Activated CD4-positive, alpha-beta T cell treated with anti-CD3 and anti-CD28 coated beads, Interleukin-2, amount 50 U/mL, for 24 hours (primary cell): ENCODE measurements at regions not wholly inside any gene's neighbourhood (a gene's known extent, or its start where the extent isn't known, plus 50 kb on each side); places are given as distances from the start of the nearest gene placed in this dataset.

Experiments used
- DNase-seq, 2 donors: peaks; one replicate each; pipeline ENCODE4 v3.0.0-alpha.2; 2020; ENCODE audit warnings: low read depth in 1 of 2, low spot score in 1 of 2

DNA sequence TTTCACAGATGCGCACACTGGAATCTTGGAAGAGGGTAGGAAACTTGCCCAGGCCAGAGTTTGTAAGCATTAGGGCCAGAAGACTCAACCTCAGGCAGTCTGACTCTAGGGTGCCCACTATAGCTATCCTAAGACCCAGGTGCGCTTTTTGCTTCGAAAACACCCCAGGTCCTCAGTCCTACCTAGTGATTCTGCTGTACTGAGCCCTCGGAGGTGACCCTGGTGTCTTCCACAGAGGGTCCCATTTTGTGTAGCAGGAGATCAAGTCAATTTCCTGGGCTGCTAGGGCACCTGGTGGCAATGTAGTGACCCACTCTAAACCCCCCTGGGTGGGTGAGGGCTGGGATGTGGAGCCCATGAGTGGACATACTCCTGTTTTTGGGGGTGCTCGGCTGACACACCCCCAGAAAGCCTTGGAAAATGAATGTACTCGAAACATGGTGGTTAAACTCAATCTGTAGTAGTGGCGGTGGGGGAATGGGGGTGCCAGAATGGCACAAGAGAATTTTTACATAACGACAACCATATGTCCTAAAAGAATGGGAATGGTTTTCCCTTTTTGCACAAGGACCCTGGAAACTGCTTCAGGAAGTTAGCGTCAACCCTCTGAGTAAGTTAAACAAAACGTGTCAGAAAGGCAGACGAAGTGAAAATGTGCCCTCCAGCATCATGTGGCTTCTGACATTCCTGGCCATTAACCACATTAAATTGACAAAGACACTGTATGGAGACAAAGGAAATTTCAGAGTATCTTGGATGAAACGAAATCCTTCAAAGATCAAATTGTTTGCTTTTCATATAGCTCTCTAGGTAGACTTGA, 218.0 kb upstream of the COPS8 start:
- DNase-seq, result no peak

DNA sequence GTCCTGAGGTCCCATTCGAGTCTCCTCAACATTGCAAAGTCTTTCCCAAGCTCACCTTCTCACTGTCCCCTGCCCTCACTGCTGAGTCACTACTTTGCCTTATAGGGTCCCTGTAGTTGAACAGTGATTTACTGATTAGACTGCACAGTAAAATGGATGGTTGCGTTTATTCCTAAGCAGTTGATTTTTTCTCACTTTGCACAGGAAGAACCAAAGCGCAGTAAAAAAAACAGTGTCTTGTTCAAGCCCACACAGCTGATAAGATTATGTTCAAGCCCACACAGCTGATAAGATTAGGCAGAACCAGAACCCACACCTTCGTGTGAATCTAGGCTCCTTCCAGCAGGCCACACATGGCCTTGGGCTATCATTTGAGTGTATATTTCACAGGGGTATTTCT, 215.3 kb upstream of the COPS8 start:
- DNase-seq, result no peak

DNA sequence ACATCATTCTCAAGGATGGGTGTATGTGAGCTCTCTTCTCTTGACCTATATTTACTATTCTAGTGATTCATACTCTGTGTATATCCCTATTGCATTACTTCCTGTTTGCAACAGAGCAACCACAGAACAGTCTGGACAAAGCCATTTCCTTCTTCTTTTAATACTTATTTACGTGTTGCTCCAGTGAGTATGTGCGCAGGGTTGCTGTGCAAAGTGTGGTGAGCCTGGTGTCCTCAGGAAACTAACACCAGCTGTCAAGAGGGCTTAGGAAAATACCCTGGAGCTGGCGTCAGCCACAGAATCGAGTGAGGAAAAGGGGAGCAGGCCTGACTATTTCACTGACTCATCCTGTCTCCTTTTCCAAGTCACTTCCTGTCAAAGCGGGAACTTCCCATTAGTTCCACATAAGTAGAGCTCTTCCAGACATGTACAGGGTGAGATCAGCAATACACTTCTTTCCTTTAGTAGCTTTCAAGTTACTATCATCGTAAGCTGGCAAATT, 214.1 kb upstream of the COPS8 start:
- DNase-seq, result no peak

DNA sequence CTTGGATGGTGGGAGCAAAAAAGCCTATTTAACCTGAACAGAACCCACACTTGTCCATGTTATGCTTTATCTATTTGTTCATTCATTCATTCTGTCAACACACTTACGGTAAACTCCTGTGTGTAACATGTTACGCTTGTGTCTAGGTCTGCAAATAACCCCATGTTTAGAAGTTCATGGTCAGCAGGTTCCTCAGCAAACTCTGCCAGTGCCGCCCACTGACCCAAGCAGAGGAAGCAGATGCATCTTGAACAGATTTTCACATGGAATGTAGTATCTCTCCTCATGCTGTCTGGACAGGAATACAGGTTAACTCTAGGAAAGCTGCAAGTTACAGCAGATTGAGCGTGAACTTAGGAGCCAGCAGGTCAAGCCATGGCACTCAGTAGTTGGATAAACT, 213.7 kb upstream of the COPS8 start:
- DNase-seq, result no peak

DNA sequence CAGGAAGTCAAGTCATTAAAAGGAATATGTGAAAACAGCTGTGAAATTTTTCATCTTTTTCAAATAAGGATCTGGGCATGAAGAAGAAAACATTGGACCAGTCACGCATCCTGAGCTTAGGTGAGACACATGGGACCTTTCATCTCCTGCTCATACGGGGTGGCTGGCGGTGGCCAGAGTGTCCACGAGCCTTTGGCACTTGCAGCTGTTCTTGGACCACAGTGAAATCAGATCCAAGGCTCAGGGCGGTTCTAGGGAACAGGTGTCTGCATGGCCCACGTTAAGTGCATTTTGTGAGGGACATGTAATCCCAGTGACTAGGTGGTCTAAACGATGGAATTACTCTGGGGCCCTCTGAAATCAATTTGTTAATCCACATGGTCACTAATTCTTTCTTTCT, 212.7 kb upstream of the COPS8 start:
- DNase-seq, result no peak

DNA sequence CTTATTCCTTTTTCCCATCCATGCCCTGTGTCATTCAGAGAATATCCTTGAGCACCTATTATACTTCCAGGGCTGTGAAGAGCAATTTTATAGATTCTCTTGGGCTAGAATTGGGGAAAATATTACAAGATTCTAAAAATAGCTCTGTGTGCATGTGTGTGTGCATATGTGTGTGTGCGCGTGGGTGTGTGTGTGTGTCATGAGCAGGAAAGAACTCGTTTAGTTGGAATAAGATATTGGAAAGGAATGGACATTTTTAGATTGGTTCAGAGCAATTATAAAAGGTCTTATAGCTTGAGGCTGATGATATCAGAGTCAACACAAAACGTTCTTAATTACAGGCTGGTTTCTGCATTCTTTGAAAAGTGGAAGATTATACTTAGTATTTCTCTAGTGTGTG, 212.1 kb upstream of the COPS8 start:
- DNase-seq, result no peak

DNA sequence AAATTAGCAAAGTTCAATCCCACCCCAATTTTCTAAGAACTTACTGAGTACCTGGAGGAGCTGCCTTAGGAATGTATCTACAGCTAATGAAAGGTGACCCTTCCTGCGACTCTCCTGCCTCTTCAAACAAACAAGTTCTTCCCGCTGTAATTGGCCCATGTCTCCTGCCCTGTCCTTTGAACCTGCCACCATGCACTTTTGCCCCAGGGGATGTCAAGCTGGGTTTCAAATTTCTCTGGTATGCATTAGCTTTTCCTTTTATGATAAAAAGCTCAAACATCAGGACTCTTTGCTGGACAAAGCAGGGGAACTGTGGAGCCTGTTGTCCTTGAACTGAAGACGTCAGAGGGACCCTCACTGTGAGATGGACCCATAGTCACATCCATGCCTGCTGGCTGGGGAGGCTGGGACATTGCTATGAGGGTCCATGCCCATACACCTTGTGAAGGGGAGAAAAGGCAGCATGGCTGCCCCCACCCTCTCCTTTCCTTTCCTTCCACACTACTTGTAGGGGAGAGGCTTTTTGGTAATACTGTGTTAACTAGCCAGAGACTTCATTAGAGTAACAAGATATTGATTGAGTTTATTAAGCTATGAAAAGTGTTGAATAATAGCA, 210.7 kb upstream of the COPS8 start:
- no peak for DNase-seq

DNA sequence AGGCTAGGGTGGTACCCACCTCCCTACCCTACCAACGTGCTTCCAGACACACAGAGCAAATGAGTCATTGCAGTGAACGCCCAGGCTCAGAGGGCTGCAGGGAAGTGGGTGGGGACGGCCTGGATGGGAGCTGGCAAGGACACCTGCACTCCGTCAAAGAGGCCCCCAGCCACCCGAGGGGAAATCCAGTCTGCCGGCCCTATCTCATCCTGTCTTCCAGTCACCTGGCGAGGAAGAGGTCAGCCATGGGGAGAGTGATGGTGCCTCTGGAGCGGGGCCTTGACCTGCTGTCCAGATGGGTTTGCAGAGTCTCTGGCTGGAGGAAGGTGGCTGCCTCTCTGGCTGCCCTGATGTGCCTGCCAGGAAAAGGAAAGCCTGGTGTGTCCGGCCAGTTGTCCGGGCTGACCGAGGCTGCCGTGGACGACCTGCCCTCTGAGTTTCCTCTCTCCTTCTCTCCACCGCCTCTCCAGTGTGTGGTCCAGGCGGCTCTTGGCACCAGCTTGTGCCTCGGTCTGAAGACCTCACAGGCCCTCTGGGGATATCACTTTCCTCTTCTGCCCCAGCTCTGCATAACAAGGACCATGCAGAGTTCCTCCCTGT, 209.7 kb upstream of the COPS8 start:
- no peak for DNase-seq

DNA sequence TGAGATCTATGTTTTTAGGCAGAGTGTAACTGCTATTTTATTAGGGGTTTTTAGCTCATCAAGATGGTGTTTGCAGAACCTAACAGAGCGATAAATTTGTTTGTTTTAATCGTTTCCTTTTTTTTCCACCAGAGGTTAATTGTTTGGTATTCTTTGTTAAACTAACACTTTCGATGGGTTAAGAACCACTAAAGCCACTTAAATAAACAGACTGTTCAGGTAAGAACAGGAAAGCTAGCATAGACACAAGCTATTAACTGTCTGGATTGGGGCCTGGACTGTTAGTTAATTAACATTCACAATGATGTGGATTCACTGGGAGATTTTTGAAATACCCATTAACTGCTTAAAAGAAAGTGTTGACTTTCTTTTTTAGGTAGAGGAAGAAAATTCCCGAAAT, 209.0 kb upstream of the COPS8 start:
- no peak for DNase-seq

DNA sequence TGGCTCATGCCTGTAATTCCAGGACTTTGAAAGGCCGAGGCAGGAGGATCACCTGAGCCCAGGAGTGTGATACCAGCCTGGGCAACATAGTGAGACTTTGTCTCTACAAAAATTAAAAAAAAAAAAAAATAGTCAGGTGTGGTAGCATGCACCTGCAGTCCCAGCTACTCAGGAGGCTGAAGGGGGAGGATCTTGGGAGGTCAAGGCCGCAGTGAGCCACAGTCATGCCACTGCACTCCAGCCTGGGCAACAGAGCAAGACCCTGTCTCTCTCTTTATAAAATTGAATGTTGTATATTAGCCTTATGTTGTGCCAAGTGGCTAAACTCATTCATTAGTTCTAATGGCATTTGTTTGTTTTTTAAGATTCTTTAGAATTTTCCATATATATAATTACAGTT, 207.7 kb upstream of the COPS8 start:
- no peak for DNase-seq

DNA sequence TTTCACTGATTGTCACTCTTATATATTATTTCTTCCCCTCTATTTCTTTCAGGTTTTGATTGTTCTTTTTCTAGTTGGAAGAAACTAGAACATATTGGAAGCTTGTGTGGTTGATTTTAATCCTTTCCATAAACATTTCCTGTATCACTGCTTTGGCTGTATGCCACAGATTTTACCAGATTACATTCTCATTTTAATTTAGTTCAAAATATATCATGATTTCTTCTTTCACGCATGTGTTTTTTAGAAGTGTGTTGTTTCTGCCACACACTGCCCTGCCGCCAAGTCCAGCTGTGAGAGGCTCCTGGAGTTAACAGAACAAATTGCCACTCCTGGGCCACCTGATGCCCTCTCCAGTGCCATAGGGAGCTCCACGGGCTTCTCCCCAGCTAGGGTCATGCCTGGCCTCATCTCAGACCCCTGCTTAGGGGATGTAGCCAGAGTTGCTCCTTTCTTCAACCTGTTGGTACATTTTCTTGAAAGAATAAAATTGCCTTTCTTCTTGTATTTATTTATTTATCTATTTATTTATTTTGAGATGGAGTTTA, 206.2 kb upstream of the COPS8 start:
- DNase-seq, result no peak

DNA sequence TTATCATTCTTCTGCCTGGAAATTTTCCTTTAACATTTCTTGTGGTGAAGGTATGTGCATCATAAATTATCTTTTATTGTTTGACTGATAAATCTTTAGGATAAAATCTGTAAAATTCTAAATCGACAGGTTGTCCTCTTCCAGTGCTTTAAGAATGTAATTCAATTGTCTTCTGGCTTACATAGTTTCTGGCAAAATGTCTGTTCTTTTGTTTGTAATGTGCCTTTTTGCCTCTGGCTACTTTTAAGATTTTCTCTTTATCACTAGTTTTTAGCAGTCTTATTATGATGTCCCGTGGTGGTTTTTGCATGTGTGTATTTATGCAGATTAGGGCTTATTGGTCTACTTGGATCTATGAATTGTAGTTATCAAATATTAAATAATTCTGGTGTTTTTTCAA, 203.6 kb upstream of the COPS8 start:
- DNase-seq, result no peak

DNA sequence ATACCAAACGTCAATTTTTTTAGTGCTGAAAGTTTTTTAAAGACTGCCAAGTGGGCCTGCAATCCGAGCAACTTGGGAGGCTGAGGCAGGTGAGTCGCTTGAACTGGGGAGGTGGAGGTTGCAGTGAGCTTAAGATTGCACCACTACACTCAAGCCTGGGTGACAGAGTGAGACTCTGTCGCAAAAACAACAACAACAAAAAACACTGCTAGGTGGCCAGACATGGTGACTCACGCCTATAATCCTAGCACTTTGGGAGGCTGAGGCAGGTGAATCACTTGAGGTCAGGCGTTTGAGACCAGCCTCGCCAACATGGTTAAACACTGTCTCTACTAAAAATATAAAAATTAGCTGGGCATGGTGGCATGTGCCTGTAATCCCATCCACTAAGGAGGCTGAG, 202.8 kb upstream of the COPS8 start:
- no peak for DNase-seq

DNA sequence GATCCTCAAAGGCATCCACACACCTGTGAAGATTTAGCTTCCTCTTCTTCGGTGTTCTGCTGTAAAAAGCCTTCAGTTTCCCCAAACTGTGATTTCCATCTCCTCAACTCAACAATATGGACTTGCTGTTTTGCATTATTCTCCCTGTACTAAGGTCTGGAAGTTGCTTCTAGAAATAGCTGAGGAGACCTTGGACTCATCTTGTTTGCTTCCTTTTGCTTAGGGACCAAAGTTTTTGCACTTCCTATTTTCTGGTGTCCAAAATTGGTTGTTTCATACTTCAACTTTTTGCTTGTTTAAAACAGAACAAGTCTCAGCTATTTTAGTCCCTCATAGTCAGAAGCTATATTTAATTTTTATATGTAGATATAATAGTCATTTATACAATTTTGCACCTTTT, 201.9 kb upstream of the COPS8 start:
- no peak for DNase-seq

DNA sequence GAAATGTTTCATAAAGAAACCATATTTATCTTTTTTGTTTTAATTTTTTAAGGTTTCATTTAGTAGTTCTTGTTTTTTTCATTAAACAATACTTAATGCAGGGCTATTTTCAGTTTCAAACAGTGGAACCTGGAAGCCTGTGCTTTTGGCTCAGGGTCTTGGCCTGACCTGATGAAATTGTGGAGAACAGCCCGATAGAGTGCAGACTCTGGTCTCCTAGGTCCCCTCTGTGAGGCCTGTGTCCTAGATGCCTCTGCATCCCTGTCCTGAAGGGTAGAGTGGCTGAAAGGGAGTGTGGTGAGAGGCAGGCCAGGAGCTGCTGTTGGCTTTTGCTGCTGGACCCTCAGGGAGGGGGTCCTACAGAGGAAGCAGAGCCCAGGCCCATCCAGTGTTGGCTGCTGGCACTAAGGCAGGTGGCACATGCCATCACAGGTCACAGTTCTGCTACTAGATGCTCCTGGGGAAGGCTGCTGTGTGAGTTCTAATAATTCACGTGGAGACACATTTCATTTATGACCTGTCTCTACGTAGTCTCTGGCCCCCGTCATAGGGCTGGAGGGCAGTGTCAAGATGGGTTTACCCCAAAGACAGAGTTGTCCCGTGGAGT, 201.0 kb upstream of the COPS8 start:
- DNase-seq, result no peak

DNA sequence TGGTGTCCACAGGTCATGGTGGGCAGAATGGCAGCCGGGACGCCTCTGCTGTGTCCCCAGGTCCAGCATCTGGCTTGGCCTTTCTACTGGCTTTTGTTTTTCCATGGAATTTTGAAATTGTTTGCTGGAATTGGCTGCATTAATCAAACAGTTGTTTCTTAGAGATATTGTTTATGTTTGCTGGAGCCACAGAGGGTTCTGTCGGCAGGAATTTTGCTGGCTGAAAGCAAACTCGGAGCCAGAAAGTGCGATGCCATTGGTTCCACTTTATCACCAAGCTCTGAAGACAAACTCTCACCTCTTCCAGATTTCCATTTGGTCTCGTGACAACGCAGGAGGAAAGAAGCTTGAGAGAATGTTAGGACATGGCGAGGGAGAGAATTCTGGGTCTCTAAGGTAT, 199.2 kb upstream of the COPS8 start:
- no peak for DNase-seq

DNA sequence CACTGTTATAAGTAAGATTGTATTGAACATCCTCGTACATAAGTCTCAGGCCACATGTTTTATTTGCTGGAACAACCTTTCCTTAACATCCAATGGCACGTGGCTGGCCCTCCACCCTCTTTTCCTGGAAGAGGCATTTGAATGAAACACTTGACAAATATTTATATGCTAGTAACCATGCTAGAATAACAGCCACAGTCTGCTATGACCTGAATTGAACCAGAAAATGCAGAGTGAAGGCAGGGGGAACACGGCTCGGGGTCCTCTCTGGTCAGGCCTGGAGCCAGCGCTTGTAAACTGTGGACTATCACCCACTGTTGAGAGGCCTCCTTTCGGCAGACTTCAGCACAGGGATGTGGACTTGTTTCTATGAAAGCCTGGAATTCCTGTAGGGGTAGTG, 198.2 kb upstream of the COPS8 start:
- DNase-seq, result no peak

DNA sequence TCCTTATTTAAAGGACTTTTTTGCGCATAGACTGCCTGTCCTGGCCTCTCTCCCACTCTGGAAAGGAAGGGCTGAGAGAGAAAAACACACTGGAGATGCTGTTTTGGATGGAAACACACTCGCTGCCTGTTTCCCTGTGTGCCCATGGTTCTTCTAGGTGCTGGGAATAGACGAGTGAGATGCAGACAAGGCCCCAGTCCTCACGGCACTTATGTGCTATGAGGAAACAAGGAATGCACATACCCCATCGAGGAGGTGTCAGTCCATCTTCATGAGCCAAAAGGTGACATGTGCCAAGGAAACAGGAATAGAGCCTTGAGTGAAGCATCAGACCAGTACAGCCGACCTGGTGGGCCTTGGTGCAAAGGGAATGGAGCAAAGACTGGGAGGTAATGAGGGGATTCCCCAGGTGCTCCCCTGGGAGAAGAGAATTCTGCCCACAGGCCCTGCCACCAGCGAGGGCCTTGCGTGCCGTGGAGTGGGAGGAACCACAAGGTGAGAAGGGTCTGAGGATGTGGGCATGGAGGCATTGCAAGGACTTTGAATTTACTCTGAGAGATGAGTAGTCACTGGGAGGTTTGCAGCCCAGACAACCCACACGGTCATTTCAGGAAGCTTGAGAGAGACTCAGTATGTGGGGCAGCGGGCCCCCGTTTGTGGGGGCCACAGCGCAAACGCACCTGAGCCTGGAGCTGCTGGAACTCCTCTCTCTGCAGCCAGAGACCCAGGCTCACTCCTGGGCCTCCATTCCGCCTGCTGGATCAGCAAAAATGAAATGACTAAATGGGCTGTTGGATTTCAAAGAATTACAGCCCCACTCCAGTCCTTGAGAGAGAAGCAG, 197.5 kb upstream of the COPS8 start:
- DNase-seq, result no peak

DNA sequence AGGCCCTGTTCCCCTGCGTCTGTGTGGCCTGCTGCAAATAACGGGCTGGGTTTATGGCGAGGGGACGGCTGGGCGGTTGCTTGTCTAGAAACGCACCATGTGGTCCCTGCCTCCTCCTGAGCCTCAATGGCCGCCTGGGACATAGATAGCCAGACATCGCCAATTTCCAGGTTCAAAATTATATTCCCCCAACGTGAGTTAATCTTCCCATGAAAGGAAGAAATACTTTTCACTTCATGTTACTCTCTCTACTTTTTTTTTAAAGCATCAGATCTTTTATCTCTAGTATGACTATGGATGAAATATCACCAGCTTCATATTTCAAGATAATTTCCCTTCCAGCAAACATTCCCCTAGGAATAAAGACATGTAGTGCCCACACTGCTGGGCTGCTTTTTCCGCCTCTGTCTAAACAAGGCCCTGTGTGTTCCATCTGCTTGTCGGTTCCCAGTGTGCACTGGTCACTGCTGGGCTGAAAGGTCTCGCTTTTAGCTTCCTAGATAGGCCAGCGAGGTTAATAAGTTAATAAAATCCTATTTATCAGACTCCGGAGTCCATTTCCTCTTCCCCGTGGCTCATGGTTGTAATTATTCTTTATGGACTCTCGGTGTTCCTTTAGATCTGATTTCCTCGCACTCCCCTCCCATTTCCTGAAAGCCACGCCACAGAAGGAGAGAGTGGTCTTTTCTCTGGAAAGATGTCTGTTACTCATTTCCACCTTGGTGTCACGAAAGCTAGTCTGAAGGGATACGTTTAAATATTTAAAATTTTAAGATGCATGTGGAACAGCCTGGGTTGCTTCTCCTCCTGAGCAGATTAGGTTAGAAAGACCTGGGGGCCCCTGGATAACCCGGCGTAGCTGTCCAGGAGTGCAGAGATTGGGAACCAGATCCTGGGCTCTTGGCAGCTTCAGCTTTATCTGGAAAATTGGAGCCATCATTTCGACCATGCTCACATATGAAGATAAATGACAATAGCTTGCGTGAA, 196.6 kb upstream of the COPS8 start:
- no peak for DNase-seq
